ENCODE measurements at regions not wholly inside any gene's neighbourhood (a gene's known extent, or its start where the extent isn't known, plus 50 kb on each side); places are given as distances from the start of the nearest gene placed in this dataset.

GRCh38 chr2:204453730-204454167 lies 91.5 kb upstream of the PARD3B start:
- TF ChIP-seq CREM (CRISPR knock-in tag; IDR thresholded peaks at IDR 0.05) (no peak), CBFB (CRISPR knock-in tag; IDR thresholded peaks at IDR 0.05; ENCODE audit: low read depth) (no peak), NR2C2 (CRISPR knock-in tag; IDR thresholded peaks at IDR 0.05) (no peak), TCF7 (CRISPR knock-in tag; IDR thresholded peaks at IDR 0.05; ENCODE audit: low read depth) (no peak), HMGXB4 (CRISPR knock-in tag; IDR thresholded peaks at IDR 0.05) (no peak), MXD4 (CRISPR knock-in tag; IDR thresholded peaks at IDR 0.05; ENCODE audit: borderline replicate concordance) (no peak), NR3C1 (CRISPR knock-in tag; conservative IDR thresholded peaks at IDR 0.05; ENCODE audit: low read depth) (no peak), FOXK1 (CRISPR knock-in tag; IDR thresholded peaks at IDR 0.05) (no peak), GRHL2 (CRISPR knock-in tag; IDR thresholded peaks at IDR 0.05; ENCODE audit: insufficient replicate concordance, severe bottlenecking) (no peak)
- TF ChIP-seq, protein P1, sequence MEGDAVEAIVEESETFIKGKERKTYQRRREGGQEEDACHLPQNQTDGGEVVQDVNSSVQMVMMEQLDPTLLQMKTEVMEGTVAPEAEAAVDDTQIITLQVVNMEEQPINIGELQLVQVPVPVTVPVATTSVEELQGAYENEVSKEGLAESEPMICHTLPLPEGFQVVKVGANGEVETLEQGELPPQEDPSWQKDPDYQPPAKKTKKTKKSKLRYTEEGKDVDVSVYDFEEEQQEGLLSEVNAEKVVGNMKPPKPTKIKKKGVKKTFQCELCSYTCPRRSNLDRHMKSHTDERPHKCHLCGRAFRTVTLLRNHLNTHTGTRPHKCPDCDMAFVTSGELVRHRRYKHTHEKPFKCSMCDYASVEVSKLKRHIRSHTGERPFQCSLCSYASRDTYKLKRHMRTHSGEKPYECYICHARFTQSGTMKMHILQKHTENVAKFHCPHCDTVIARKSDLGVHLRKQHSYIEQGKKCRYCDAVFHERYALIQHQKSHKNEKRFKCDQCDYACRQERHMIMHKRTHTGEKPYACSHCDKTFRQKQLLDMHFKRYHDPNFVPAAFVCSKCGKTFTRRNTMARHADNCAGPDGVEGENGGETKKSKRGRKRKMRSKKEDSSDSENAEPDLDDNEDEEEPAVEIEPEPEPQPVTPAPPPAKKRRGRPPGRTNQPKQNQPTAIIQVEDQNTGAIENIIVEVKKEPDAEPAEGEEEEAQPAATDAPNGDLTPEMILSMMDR (IDR thresholded peaks at IDR 0.05): no peak
- TF ChIP-seq, protein P2, sequence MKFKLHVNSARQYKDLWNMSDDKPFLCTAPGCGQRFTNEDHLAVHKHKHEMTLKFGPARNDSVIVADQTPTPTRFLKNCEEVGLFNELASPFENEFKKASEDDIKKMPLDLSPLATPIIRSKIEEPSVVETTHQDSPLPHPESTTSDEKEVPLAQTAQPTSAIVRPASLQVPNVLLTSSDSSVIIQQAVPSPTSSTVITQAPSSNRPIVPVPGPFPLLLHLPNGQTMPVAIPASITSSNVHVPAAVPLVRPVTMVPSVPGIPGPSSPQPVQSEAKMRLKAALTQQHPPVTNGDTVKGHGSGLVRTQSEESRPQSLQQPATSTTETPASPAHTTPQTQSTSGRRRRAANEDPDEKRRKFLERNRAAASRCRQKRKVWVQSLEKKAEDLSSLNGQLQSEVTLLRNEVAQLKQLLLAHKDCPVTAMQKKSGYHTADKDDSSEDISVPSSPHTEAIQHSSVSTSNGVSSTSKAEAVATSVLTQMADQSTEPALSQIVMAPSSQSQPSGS (CRISPR knock-in tag; IDR thresholded peaks at IDR 0.05; ENCODE audit: borderline replicate concordance, low read depth): no peak
- TF ChIP-seq, protein P3, sequence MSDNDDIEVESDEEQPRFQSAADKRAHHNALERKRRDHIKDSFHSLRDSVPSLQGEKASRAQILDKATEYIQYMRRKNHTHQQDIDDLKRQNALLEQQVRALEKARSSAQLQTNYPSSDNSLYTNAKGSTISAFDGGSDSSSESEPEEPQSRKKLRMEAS (CRISPR knock-in tag; IDR thresholded peaks at IDR 0.05): no peak
